HCT116 (cell line): ENCODE measurements at regions not wholly inside any gene's neighbourhood (a gene's known extent, or its start where the extent isn't known, plus 50 kb on each side); places are given as distances from the start of the nearest gene placed in this dataset.

Experiments
- CTCF ChIP-seq, 3 experiments: fragments of 200-600 bp in 1 of 3; sonication (generic) in 1 of 3; IDR thresholded peaks in 2 of 3; conservative IDR thresholded peaks in 1 of 3; 2 replicates each; pipeline ENCODE4 v1.5.1; 2012 to 2017; ENCODE audit warnings: low read depth in 2 of 3, low read length in 2 of 3, antibody characterized with exemption in 1 of 3, borderline replicate concordance in 1 of 3, control low read depth in 1 of 3, mild to moderate bottlenecking in 1 of 3, mixed read lengths in 1 of 3, mixed run types in 1 of 3, moderate library complexity in 1 of 3; ENCODE audit not compliant: insufficient read depth in 1 of 3
- EGR1 ChIP-seq: IDR thresholded peaks from 2 replicates; pipeline ENCODE4 v1.6.1; 2012; ENCODE audit warnings: low read depth
- MAX ChIP-seq: IDR thresholded peaks from 2 replicates; pipeline ENCODE4 v1.6.1; 2012
- POLR2A ChIP-seq: IDR thresholded peaks from 2 replicates; pipeline ENCODE4 v1.7.0; 2011; ENCODE audit warnings: borderline replicate concordance; ENCODE audit not compliant: insufficient read depth, insufficient read length; ENCODE audit errors: extremely low read depth
- POLR2AphosphoS5 ChIP-seq: IDR thresholded peaks from 2 replicates; pipeline ENCODE4 v1.6.1; 2011; ENCODE audit warnings: mild to moderate bottlenecking, low read depth, low read length, moderate library complexity

DNA sequence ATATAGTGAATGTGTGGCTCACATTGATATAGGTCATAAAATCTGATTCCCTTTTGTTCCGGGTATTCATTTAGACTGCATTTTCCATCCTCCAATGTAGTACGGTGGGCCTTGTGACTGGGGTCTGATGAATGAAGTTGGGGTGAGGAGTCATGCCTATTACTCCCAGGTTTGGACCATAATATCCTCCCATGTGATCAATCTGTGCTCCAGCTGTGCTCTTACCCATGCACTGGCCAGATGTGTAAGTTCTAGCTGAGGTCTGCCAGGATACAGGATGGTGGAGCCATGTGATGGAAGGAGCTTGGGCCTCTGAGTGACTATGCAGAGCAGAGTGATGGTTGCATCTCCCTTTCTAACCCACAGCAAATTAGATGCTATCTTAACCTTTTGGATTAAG, 1034.0 kb upstream of the TMEM132C start:
- no peak for TF ChIP-seq POLR2AphosphoS5
- TF ChIP-seq CTCF (IDR thresholded peaks at IDR 0.05 in 2 of 3, conservative IDR thresholded peaks at IDR 0.05 in 1 of 3; ENCODE audit: borderline replicate concordance in 1 of 3, insufficient read depth in 1 of 3, low read depth in 2 of 3, low read length in 2 of 3) = no peak
- no peak for TF ChIP-seq MAX
- TF ChIP-seq POLR2A = no peak
- no peak for TF ChIP-seq EGR1
